ENCODE measurements at regions not wholly inside any gene's neighbourhood (a gene's known extent, or its start where the extent isn't known, plus 50 kb on each side); places are given as distances from the start of the nearest gene placed in this dataset.
A peak's percentile ranks its signal among the peaks of the same experiment; 100 is the strongest.
"Not testable (repeated sequence)": the region's sequence is repeated elsewhere in the genome, so short reads cannot be mapped to it uniquely, and the experiment has no call there.

DNA sequence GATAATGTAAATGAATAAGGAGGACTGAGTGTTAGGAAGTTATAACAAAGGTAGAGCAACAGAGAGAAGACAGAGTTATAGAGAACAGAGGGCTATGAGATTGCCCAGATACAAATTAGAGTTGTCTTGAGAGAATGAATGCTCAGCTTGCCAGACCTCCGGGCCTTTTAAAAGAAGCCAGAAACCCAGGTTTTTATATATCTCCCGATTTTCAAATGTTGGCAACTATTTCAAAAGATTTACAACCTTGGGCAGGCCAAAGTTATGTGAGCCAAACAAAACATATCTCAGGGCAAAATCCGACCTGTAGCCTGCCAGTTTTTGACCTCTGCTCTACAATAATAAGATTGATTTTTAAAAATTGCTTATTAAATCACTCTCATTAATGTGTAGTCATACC lies 573.1 kb upstream of the SLC10A2 start:
- no peak for DNase-seq (ENCODE audit: low spot score)

- DNase-seq (ENCODE audit: low spot score): no peak
Measured at GRCh38 chr13:103638706-103639105, 572.5 kb upstream of the SLC10A2 start.

DNA sequence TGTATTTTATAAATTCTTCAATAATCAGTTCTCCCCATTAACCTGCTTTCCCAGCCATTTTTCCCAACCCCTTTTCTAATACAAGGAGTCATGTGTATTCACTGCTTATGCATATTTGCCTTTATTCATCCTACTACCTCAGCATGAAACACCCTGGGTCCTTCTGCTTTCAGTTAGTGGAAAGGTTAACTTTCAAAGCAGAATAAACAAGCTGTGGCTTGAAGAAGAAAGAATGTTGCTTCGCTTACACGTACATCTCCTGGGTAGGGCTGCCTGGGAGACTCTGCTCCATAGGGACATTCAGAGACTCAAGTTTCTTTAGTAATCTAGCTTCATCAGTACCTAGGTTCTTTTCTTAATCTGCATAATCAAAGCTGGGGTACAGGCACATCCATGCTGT lies 567.8 kb upstream of the SLC10A2 start:
- DNase-seq (ENCODE audit: low spot score): no peak

DNA sequence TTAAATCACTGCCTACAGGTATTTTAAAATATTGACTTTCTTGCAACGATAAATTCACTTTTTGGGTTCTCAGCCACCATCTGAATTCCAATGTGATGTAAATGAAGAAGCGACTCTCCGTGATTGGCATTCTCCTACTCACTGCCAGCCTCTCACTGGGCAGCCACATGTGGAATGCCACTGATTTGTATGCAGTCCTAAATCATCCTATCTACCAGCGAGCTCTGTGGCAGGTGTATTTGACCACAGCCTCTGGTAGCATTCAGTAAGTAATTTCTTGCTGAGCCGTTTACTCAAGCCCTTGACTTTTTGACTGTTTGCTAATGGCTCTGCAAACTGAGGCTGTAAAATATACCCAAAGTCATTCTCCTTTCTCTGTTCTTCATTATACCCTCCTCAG lies 559.0 kb upstream of the SLC10A2 start:
- DNase-seq (ENCODE audit: low spot score): no peak

GRCh38 chr13:103618151-103618550 lies 551.9 kb upstream of the SLC10A2 start:
- DNase-seq (ENCODE audit: low spot score): no peak

DNA sequence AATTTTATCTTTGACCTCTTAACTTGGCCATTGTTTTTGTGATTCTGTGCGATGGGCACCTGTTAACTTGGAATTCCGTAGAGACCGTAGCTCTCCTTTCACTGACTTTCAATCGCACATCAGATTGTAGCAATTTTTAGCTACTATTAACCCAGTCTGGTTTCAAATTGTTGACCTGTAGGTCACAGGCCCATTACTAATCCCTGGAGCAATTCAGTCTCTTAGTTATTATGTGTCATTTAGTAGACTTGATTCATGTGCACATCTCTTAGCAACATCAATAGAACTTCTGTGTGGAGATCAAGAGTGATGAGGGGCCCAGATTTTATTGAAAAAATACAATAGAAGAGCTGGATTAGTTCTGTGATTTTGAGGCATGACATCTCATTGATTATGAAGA lies 549.6 kb upstream of the SLC10A2 start:
- no peak for DNase-seq (ENCODE audit: low spot score)

DNA sequence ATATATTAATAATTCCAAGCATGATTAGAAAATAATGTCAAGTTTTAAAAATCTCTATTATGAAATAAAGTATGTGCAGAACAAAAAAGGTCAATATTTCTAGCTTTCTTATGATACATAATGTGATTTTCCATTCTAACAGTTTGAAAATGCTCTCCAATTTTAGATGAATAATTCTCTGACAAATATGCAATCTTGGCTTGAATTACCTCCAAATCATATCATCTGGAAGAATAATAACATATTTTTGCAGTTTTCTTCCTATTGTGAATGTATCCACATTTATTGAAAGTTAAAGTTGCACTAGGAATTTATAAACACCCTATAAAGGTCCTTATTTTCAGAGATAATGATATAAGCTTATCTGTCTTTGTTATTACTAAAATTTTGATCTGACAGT lies 548.5 kb upstream of the SLC10A2 start:
- DNase-seq (ENCODE audit: low spot score): no peak

DNA sequence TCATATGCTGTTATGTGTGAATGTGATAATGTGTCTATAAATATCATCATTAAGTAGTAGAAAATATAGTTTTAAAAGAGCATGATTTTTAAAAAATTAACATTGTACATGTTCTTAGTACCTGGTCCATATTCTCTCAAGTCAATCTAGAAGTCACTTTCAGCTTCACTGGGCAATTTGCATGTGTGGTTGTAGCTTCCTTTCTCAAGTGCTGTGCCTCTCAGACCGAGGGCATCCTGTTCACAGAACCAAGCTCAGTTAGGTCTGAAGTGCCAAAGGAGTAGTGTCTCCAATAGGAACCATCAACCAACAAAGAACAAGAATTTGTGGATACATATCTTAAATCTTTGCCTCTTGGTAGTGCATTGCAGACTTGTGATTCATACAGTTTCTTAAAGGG lies 541.8 kb upstream of the SLC10A2 start:
- DNase-seq (ENCODE audit: low spot score): no peak

DNA sequence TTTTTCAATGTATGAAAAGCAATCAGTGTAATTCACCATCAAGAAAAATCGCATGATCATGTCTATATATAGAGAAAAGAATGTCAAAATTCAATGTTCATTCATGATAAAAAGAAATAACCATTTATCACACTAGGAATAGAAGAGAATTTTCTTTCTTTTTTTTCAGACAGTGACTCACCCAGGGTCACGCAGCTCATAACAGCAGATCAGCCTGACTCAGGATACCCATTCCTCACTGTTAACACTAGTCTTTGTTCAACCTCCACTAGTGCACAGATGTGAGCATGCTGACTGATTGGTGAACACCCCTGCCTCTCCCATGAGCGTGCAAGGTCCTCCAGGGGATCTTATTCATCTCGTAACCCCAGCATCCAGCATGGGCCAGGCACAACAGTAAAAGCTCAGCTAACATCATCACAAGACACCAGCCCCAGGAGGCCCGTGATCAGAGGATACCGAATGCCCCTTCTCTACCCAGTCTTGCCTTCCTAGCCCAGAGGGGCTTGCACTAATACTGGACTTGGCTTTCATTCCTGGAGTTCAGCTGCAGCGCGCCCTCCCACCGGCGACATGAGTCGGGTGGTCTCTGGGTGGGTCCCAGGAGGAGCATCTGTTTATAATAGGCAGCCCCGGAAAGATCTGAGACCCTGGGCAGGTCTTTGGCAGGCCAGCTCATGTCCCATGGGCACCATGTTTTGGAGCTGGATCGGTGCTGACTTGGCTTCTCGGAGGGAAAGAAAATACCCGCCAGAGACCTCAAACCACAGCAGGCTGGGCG lies 539.5 kb upstream of the SLC10A2 start:
- DNase-seq (ENCODE audit: low spot score): peak; percentile 9

DNA sequence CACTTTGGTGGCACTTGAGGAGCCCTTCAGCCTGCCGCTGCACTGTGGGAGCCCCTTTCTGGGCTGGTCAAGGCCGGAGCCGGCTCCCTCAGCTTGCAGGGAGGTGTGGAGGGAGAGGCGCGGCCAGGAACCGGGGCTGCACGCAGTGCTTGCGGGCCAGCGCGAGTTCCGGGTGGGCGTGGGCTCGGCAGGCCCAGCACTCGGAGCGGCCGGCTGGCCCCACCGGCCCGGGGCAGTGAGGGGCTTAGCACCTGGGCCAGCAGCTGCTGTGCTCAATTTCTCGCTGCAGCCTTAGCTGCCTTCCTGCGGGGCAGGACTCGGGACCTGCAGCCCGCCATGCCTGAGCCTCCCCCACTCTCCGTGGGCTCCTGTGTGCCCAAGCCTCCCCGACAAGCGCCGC lies 533.7 kb upstream of the SLC10A2 start:
- DNase-seq (ENCODE audit: low spot score): not testable (repeated sequence)

- no peak for DNase-seq (ENCODE audit: low spot score)
Measured at GRCh38 chr13:103598671-103599070, 532.5 kb upstream of the SLC10A2 start.

GRCh38 chr13:103573446-103573845 lies 507.2 kb upstream of the SLC10A2 start:
- no peak for DNase-seq (ENCODE audit: low spot score)

DNA sequence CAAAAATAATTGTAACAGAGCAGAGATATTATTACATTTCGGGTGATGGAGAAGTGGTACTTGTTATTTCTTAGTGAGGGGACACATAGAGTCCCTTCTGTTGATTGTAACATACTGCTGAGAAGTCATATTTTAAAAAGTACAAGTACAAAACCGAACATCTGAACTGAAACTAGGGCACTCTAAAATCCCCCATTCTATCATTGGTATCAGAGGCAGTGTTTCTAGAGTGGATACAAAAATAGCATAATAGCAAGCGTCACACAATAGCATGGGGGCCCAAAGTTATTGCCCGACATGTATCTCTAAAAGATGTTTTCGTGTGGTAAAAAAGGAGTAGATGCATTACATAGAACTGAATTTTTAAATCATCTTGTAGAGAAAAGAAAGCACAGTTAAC lies 502.1 kb upstream of the SLC10A2 start:
- DNase-seq (ENCODE audit: low spot score): no peak

- no peak for DNase-seq (ENCODE audit: low spot score)
Measured at GRCh38 chr13:103557878-103558277, 491.7 kb upstream of the SLC10A2 start.

GRCh38 chr13:103556681-103557080 lies 490.5 kb upstream of the SLC10A2 start:
- DNase-seq (ENCODE audit: low spot score): no peak

DNA sequence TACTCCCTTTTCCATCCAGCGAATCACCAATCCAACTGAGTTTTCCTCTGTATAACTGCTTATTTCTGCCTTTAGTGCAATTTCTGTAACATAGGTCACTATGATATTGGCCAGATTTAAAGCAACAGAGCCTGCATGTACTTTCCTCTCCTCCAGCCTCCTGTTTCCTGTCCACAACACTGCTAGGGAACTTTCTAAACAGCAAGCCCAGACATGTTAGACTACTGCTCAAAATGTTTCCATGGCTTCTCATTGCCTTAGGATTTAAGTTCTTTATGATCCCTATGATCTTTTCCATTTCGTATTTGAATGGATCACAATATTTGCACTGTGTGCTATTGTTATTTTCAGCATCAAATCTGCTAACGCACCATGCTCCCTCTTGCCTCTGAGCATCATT lies 481.7 kb upstream of the SLC10A2 start:
- DNase-seq (ENCODE audit: low spot score): no peak

GRCh38 chr13:103546271-103546670 lies 480.1 kb upstream of the SLC10A2 start:
- no peak for DNase-seq (ENCODE audit: low spot score)

GRCh38 chr13:103542648-103543047 lies 476.4 kb upstream of the SLC10A2 start:
- DNase-seq (ENCODE audit: low spot score): no peak

DNA sequence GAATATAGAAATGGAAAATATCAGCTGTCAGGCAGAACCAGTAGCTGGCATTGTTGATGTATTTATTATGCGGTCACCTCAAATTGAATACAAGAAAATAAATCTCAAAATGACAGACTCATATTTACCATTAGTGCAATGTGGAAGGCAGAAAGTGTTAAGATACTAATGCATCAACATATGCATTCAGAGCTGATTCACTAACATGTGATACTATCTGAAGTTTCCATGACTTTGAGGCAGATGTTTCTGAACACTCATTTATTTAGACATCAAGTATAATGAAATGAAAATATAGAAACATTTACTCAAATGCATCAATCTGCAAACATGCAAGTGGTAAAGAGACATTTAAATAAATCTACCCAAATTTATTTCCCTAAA lies 474.2 kb upstream of the SLC10A2 start:
- no peak for DNase-seq (ENCODE audit: low spot score)

- no peak for DNase-seq (ENCODE audit: low spot score)
Measured at GRCh38 chr13:103539721-103540381, 473.6 kb upstream of the SLC10A2 start.

DNA sequence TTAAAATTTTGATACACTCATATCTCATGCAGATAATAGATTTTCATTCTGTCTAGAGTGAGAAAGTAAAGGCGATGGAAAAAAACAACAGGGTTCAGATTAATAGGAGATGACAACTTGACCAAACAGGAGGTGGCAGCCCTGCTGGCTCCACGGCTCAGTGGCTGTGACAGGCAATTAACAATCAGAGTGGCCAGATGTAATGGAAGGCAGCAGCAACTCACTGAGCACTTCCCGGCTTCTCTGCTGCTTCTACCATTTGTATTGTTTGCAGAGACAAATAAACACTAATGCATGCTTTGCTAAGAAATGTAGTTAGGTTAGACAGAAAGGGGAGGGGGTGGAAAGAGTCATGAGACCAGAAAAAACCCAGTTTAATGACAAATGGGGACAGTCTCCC lies 473.0 kb upstream of the SLC10A2 start:
- no peak for DNase-seq (ENCODE audit: low spot score)

DNA sequence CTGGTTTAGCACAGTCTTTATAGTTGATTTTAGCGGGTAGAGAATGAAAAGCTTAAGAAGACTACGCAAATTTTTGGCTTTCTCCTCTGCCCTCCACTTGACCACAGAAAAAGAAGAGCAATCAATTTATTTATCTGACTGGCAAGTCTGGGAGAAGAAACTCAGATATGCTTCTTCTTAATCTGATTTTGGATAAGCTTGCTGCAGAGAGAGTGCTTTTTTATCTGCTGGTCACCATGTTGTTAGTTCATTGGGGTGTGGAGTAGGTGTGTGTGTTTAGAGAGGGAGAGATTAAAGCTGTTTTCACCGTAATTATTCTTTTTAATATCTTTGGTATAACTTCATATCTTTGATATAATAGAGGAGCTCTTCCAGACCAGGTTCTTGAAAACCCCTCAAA lies 471.4 kb upstream of the SLC10A2 start:
- no peak for DNase-seq (ENCODE audit: low spot score)

DNA sequence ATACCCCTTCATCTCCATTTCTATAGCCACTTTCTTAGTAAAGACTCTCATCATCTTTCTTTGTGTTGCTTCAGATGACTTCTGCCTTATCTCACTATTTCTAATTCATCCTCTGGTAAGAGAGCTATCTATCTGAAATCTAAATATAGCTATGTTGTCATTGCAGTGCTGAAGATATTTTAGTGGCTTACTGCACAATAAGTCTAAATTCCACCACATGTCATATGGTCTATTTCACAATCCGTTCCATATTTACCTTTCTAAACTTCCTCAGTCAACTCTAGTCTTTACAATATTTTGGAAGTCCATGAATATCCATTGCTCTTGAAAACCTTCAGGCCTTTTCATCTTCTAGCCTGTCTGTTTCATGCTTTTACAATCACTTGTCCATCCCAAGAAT lies 465.1 kb upstream of the SLC10A2 start:
- DNase-seq (ENCODE audit: low spot score): no peak

- no peak for DNase-seq (ENCODE audit: low spot score)
Measured at GRCh38 chr13:103528437-103528836, 462.2 kb upstream of the SLC10A2 start.
